Thyroid gland (tissue), 4 donors: ENCODE measurements at regions not wholly inside any gene's neighbourhood (a gene's known extent, or its start where the extent isn't known, plus 50 kb on each side); places are given as distances from the start of the nearest gene placed in this dataset.

ENCODE experiments used
- DNase-seq, 2 donors: peaks; one replicate each; pipeline ENCODE4 v3.0.0-alpha.2; 2019
- H3K27ac ChIP-seq, 3 donors: fragments of 200-600 bp; sonication (generic); 1 replicate in 2 of 3; 2 replicates in 1 of 3; pipeline ENCODE4 v1.5.1; 2016 to 2019; ENCODE audit warnings: mild to moderate bottlenecking in 1 of 3, moderate library complexity in 1 of 3
- H3K27me3 ChIP-seq: fragments of 200-600 bp; sonication (generic); one replicate; pipeline ENCODE4 v1.5.1; 2019
- H3K36me3 ChIP-seq, 2 donors: fragments of 200-600 bp; sonication (generic); one replicate each; pipeline ENCODE4 v1.5.1; 2016 to 2019
- H3K4me1 ChIP-seq, 2 donors: fragments of 200-600 bp; sonication (generic); one replicate each; pipeline ENCODE4 v1.5.1; 2017 to 2019
- H3K4me3 ChIP-seq, 3 donors: fragments of 200-600 bp; sonication (generic); replicated peaks in 1 of 3; 1 replicate in 2 of 3; 2 replicates in 1 of 3; pipeline ENCODE4 v1.5.1; 2016; ENCODE audit warnings: mild to moderate bottlenecking in 1 of 3
- H3K9me3 ChIP-seq: fragments of 200-600 bp; sonication (generic); one replicate; pipeline ENCODE4 v1.5.1; 2017
- CTCF ChIP-seq, 6 experiments: fragments of 200-600 bp in 3 of 6; fragments of 450-650 bp in 3 of 6; sonication (generic) in 3 of 6; IDR thresholded peaks; one replicate each; pipeline ENCODE4 v1.5.1; 2016 to 2019; ENCODE audit warnings: antibody characterized with exemption in 6 of 6, mild to moderate bottlenecking in 2 of 6, inconsistent platforms in 1 of 6, moderate library complexity in 1 of 6
- POLR2A ChIP-seq, 2 donors: fragments of 450-650 bp; IDR thresholded peaks; one replicate each; pipeline ENCODE4 v1.6.1; 2017; ENCODE audit warnings: antibody characterized with exemption in 2 of 2, mild to moderate bottlenecking in 2 of 2, moderate library complexity in 1 of 2
- WGBS, 2 donors: methylation state at CpG; one replicate each; pipeline ENCODE4 v1.1.5; 2017; 5-methylcytosine and 5-hydroxymethylcytosine counted together
- intact Hi-C: fragments of 100-400 bp; cut with DNase I; formaldehyde crosslinking; loops from one replicate; pipeline ENCODE4 v1.15.1; 2023

- no peaks in the 10 kb centered on the region for H3K4me1 ChIP-seq
- no peak overlapping the region for H3K4me3 ChIP-seq
- H3K36me3 ChIP-seq = no peaks in the 10 kb centered on the region
- intact Hi-C loops = no loop called here
- no peaks in the 10 kb centered on the region for H3K9me3 ChIP-seq
- DNase-seq = no peak
- H3K27ac ChIP-seq = no peak overlapping the region
- TF ChIP-seq CTCF (IDR thresholded peaks at IDR 0.05) = no peak
- no peak for TF ChIP-seq POLR2A (IDR thresholded peaks at IDR 0.05)
- 91 to 99% methylated on average over 2 of the region's 2 CpGs for WGBS, 2 donors
- H3K27me3 ChIP-seq = no peaks in the 10 kb centered on the region
These were observed 142.5 kb upstream of the MBNL1 start for GRCh38 chr3:152126260-152126659.

GRCh38 chr3:152127058-152127457, 141.7 kb upstream of the MBNL1 start:
- Histone ChIP-seq H3K9me3 (no peaks in the 10 kb centered on the region), H3K36me3 (no peaks in the 10 kb centered on the region), H3K4me3 (no peak overlapping the region), H3K27ac (no peak overlapping the region), H3K27me3 (no peaks in the 10 kb centered on the region), H3K4me1 (no peaks in the 10 kb centered on the region)
- no peak for TF ChIP-seq POLR2A (IDR thresholded peaks at IDR 0.05)
- no peak for TF ChIP-seq CTCF (IDR thresholded peaks at IDR 0.05)
- no peak for DNase-seq
- intact Hi-C loops = no loop called here
- WGBS, 2 donors = 92 to 96% methylated on average over 4 of the region's 4 CpGs

GRCh38 chr3:152128356-152128755, 140.4 kb upstream of the MBNL1 start:
- no peaks in the 10 kb centered on the region for H3K36me3 ChIP-seq
- no peaks in the 10 kb centered on the region for H3K9me3 ChIP-seq
- H3K4me1 ChIP-seq = no peaks in the 10 kb centered on the region
- no peak overlapping the region for H3K4me3 ChIP-seq
- TF ChIP-seq POLR2A (IDR thresholded peaks at IDR 0.05) (no peak), CTCF (IDR thresholded peaks at IDR 0.05) (no peak)
- DNase-seq = no peak
- WGBS, 2 donors = 98 to 100% methylated on average over 1 of the region's 1 CpG
- intact Hi-C loops = no loop called here
- H3K27me3 ChIP-seq = no peaks in the 10 kb centered on the region
- no peak overlapping the region for H3K27ac ChIP-seq

- H3K9me3 ChIP-seq = no peaks in the 10 kb centered on the region
- H3K27me3 ChIP-seq = no peaks in the 10 kb centered on the region
- DNase-seq = no peak
- H3K4me1 ChIP-seq = no peaks in the 10 kb centered on the region
- no peak overlapping the region for H3K4me3 ChIP-seq
- intact Hi-C loops = no loop called here
- TF ChIP-seq CTCF (IDR thresholded peaks at IDR 0.05) (no peak), POLR2A (IDR thresholded peaks at IDR 0.05) (no peak)
- H3K36me3 ChIP-seq = no peaks in the 10 kb centered on the region
- no peak overlapping the region for H3K27ac ChIP-seq
- 87% methylated on average over 3 of the region's 3 CpGs for WGBS, 2 donors
These were observed 129.1 kb upstream of the MBNL1 start for GRCh38 chr3:152139651-152140050.

GRCh38 chr3:152146461-152146860, 122.3 kb upstream of the MBNL1 start:
- 94 to 100% methylated on average over 2 of the region's 2 CpGs for WGBS, 2 donors

More at GRCh38 chr3:152146461-152146860, 122.3 kb upstream of the MBNL1 start:
- no peak for TF ChIP-seq CTCF (IDR thresholded peaks at IDR 0.05)
- TF ChIP-seq POLR2A (IDR thresholded peaks at IDR 0.05) = no peak
- Histone ChIP-seq H3K4me1 (no peaks in the 10 kb centered on the region), H3K27me3 (no peaks in the 10 kb centered on the region), H3K27ac (no peak overlapping the region), H3K4me3 (no peak overlapping the region), H3K9me3 (no peaks in the 10 kb centered on the region), H3K36me3 (no peaks in the 10 kb centered on the region)
- no peak for DNase-seq
- intact Hi-C loops = no loop called here
